HG03571 (cell line): ENCODE measurements at regions not wholly inside any gene's neighbourhood (a gene's known extent, or its start where the extent isn't known, plus 50 kb on each side); places are given as distances from the start of the nearest gene placed in this dataset.

Experiments used
- ATAC-seq: cut with Tn5 transposase; IDR thresholded peaks from one replicate; pipeline ENCODE4 v1.9.1; 2021; ENCODE audit not compliant: unreplicated experiment

GRCh38 chr20:48571949-48572847 is 255.6 kb downstream of the PREX1 start:
- ATAC-seq, result no peak

GRCh38 chr20:48569679-48570078 is 258.1 kb downstream of the PREX1 start:
- no peak for ATAC-seq

- ATAC-seq, result no peak
These were observed 259.3 kb downstream of the PREX1 start for GRCh38 chr20:48568520-48568919.

GRCh38 chr20:48567145-48567544 is 260.7 kb downstream of the PREX1 start:
- ATAC-seq, result no peak

- no peak for ATAC-seq
These were observed 262.7 kb downstream of the PREX1 start for GRCh38 chr20:48564982-48565539.

- no peak for ATAC-seq
These were observed 264.5 kb downstream of the PREX1 start for GRCh38 chr20:48563191-48563870.

GRCh38 chr20:48562586-48563116 is 265.1 kb downstream of the PREX1 start:
- ATAC-seq, result no peak

- no peak for ATAC-seq
These were observed 268.9 kb downstream of the PREX1 start for GRCh38 chr20:48558906-48559305.

- no peak for ATAC-seq
These were observed 270.4 kb downstream of the PREX1 start for GRCh38 chr20:48557380-48557779.

GRCh38 chr20:48556956-48557355 is 270.8 kb downstream of the PREX1 start:
- ATAC-seq, result no peak

- no peak for ATAC-seq
These were observed 275.2 kb downstream of the PREX1 start for GRCh38 chr20:48552550-48552949.

- ATAC-seq, result no peak
These were observed 277.0 kb downstream of the PREX1 start for GRCh38 chr20:48550814-48551213.

- no peak for ATAC-seq
These were observed 280.1 kb downstream of the PREX1 start for GRCh38 chr20:48547664-48548063.

- ATAC-seq, result no peak
These were observed 283.1 kb downstream of the PREX1 start for GRCh38 chr20:48544402-48545339.

- ATAC-seq, result no peak
These were observed 286.2 kb downstream of the PREX1 start for GRCh38 chr20:48541581-48542071.

- ATAC-seq, result no peak
These were observed 288.9 kb downstream of the PREX1 start for GRCh38 chr20:48538856-48539255.

- ATAC-seq, result no peak
These were observed 289.6 kb downstream of the PREX1 start for GRCh38 chr20:48538058-48538825.

- ATAC-seq, result no peak
These were observed 291.6 kb downstream of the PREX1 start for GRCh38 chr20:48536206-48536605.

GRCh38 chr20:48535556-48535955 is 292.2 kb downstream of the PREX1 start:
- ATAC-seq, result no peak

GRCh38 chr20:48532028-48532427 is 295.8 kb downstream of the PREX1 start:
- no peak for ATAC-seq
